ENCODE measurements at regions not wholly inside any gene's neighbourhood (a gene's known extent, or its start where the extent isn't known, plus 50 kb on each side); places are given as distances from the start of the nearest gene placed in this dataset.

DNA sequence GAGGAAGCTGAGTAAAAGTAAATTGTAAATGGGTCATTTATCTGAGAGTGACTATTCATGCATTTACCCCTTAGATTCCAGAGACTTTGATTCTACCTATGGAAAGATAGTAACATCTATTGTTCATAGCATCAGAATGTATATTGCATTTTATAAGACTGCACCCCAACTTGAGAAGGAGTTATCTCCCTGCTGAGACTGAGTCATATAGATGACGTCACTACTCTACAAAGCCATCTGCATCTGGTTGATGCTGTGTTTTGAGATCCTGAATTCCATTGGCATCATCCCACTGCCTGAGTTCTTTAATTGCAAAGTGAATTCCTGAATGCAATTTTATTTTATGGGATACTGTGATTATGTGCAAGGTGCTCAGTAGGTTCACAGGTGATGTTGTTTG, 444.0 kb upstream of the SLC35B3 start:
- TF ChIP-seq, protein P1, sequence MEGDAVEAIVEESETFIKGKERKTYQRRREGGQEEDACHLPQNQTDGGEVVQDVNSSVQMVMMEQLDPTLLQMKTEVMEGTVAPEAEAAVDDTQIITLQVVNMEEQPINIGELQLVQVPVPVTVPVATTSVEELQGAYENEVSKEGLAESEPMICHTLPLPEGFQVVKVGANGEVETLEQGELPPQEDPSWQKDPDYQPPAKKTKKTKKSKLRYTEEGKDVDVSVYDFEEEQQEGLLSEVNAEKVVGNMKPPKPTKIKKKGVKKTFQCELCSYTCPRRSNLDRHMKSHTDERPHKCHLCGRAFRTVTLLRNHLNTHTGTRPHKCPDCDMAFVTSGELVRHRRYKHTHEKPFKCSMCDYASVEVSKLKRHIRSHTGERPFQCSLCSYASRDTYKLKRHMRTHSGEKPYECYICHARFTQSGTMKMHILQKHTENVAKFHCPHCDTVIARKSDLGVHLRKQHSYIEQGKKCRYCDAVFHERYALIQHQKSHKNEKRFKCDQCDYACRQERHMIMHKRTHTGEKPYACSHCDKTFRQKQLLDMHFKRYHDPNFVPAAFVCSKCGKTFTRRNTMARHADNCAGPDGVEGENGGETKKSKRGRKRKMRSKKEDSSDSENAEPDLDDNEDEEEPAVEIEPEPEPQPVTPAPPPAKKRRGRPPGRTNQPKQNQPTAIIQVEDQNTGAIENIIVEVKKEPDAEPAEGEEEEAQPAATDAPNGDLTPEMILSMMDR (IDR thresholded peaks at IDR 0.05 in 4 of 5, conservative IDR thresholded peaks at IDR 0.05 in 1 of 5): no peak
- TF ChIP-seq POLR2A (IDR thresholded peaks at IDR 0.05): no peak

All from gastrocnemius medialis (tissue), 4 donors.